ENCODE measurements at regions not wholly inside any gene's neighbourhood (a gene's known extent, or its start where the extent isn't known, plus 50 kb on each side); places are given as distances from the start of the nearest gene placed in this dataset.
A peak's percentile ranks its signal among the peaks of the same experiment; 100 is the strongest.

GRCh38 chr9:94479757-94480156 is 75.1 kb upstream of the PCAT7 start:
- no peak overlapping the region for H3K27ac ChIP-seq (ENCODE audit: low read length, poor library complexity, severe bottlenecking)
- H2BK15ac ChIP-seq (ENCODE audit: low read depth, poor library complexity, severe bottlenecking), result no peak overlapping the region
- H3K4ac ChIP-seq (ENCODE audit: low read depth in 1 of 2, low read length in 2 of 2), result no peak overlapping the region
- no peak overlapping the region for H3K14ac ChIP-seq (ENCODE audit: low read length in 2 of 2)
- no peaks in the 10 kb centered on the region for H3K36me3 ChIP-seq (ENCODE audit: control insufficient read depth in 1 of 2, insufficient read depth in 2 of 2, low read depth in 1 of 2, low read length in 2 of 2)
- H4K91ac ChIP-seq (ENCODE audit: low read length), result no peak overlapping the region
- H3K9me3 ChIP-seq (ENCODE audit: control insufficient read depth, low read length), result peaks cover 10% of the 10 kb centered on the region
- no peaks in the 10 kb centered on the region for H3K79me1 ChIP-seq (replicated peaks; ENCODE audit: low read length, poor library complexity, severe bottlenecking)
- H2AFZ ChIP-seq (ENCODE audit: low read depth, low read length), result no peak overlapping the region
- no peak overlapping the region for H2BK12ac ChIP-seq (ENCODE audit: low read length in 2 of 2)
- no peak overlapping the region for H3K9ac ChIP-seq (ENCODE audit: low read length)
- no peak overlapping the region for H4K8ac ChIP-seq (ENCODE audit: low read length)
- 98% methylated on average over 6 of the region's 9 CpGs for WGBS
- no peaks in the 10 kb centered on the region for H3K4me1 ChIP-seq (ENCODE audit: control insufficient read depth, insufficient read depth, low read depth, low read length)
- no peaks in the 10 kb centered on the region for H3K27me3 ChIP-seq (ENCODE audit: control insufficient read depth in 1 of 2, insufficient read depth in 1 of 2, low read length in 2 of 2)
- no peak overlapping the region for H2AK5ac ChIP-seq (ENCODE audit: low read length, severe bottlenecking)
- H3K18ac ChIP-seq (ENCODE audit: low read depth in 1 of 2, low read length in 2 of 2), result no peak overlapping the region
- DNase-seq, result no peak
- H2BK5ac ChIP-seq (ENCODE audit: low read depth, low read length, poor library complexity, severe bottlenecking), result no peak overlapping the region
- no peak overlapping the region for H3K23ac ChIP-seq (ENCODE audit: low read length in 2 of 2)
- H3K4me3 ChIP-seq (ENCODE audit: insufficient read depth in 1 of 2, low read depth in 1 of 2, low read length in 2 of 2), result no peak overlapping the region
- no peak overlapping the region for H2BK120ac ChIP-seq (ENCODE audit: low read depth, low read length)
- no peak overlapping the region for H3K4me2 ChIP-seq (ENCODE audit: low read length, poor library complexity, severe bottlenecking)

DNA sequence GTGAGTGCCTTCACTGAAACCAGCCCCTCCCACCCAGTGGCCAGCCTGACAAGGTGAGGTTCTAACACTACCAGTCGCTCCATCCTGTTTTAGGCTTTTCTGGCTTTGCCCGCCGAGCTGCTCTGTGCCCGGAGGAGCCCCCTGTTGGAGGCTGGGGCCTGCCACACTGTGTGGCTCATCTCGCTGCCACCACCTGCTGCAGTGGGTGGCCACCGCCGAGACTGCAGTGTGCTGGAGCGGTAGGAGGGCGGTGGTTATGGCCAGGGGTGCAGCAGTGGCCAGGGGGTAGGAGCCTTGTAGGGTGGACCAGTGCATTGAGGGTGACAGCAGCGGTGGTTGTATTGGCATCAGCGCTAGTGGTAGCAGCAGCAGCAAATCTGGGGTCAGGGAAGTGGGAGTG is 74.7 kb upstream of the PCAT7 start:
- no peak overlapping the region for H2BK12ac ChIP-seq (ENCODE audit: low read length in 2 of 2)
- H2BK5ac ChIP-seq (ENCODE audit: low read depth, low read length, poor library complexity, severe bottlenecking), result no peak overlapping the region
- no peak overlapping the region for H2AK5ac ChIP-seq (ENCODE audit: low read length, severe bottlenecking)
- DNase-seq, result no peak
- no peaks in the 10 kb centered on the region for H3K27me3 ChIP-seq (ENCODE audit: control insufficient read depth in 1 of 2, insufficient read depth in 1 of 2, low read length in 2 of 2)
- 92% methylated on average over 11 of the region's 11 CpGs for WGBS
- no peaks in the 10 kb centered on the region for H3K36me3 ChIP-seq (ENCODE audit: control insufficient read depth in 1 of 2, insufficient read depth in 2 of 2, low read depth in 1 of 2, low read length in 2 of 2)
- no peak overlapping the region for H3K9ac ChIP-seq (ENCODE audit: low read length)
- H2BK120ac ChIP-seq (ENCODE audit: low read depth, low read length), result no peak overlapping the region
- no peaks in the 10 kb centered on the region for H3K4me1 ChIP-seq (ENCODE audit: control insufficient read depth, insufficient read depth, low read depth, low read length)
- H3K79me1 ChIP-seq (replicated peaks; ENCODE audit: low read length, poor library complexity, severe bottlenecking), result no peaks in the 10 kb centered on the region
- H3K27ac ChIP-seq (ENCODE audit: low read length, poor library complexity, severe bottlenecking), result no peak overlapping the region
- no peak overlapping the region for H3K4me3 ChIP-seq (ENCODE audit: insufficient read depth in 1 of 2, low read depth in 1 of 2, low read length in 2 of 2)
- no peak overlapping the region for H2BK15ac ChIP-seq (ENCODE audit: low read depth, poor library complexity, severe bottlenecking)
- no peak overlapping the region for H3K14ac ChIP-seq (ENCODE audit: low read length in 2 of 2)
- no peak overlapping the region for H3K23ac ChIP-seq (ENCODE audit: low read length in 2 of 2)
- no peak overlapping the region for H4K91ac ChIP-seq (ENCODE audit: low read length)
- peaks cover 10% of the 10 kb centered on the region for H3K9me3 ChIP-seq (ENCODE audit: control insufficient read depth, low read length)
- H3K4me2 ChIP-seq (ENCODE audit: low read length, poor library complexity, severe bottlenecking), result no peak overlapping the region
- no peak overlapping the region for H3K4ac ChIP-seq (ENCODE audit: low read depth in 1 of 2, low read length in 2 of 2)
- H4K8ac ChIP-seq (ENCODE audit: low read length), result no peak overlapping the region
- no peak overlapping the region for H3K18ac ChIP-seq (ENCODE audit: low read depth in 1 of 2, low read length in 2 of 2)
- H2AFZ ChIP-seq (ENCODE audit: low read depth, low read length), result no peak overlapping the region

DNA sequence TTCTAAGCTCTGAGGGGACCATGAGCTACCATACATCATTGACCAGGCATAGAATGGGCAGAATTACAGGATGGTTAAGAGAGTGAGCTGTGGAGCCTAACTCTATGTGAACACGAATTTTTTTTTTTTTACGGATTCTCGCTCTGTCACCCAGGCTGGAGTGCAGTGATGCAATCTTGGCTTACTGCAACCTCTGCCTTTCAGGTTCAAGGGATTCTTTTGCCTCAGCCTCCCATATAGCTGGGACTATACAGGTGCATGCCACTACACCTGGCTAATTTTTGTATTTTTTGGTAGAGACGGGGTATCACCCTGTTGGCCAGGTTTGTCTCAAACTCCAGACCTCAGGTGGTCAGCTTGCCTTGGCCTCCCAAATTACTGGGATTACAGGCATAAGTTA is 72.8 kb upstream of the PCAT7 start:
- H3K4me3 ChIP-seq (ENCODE audit: insufficient read depth in 1 of 2, low read depth in 1 of 2, low read length in 2 of 2), result no peak overlapping the region
- no peak overlapping the region for H2BK5ac ChIP-seq (ENCODE audit: low read depth, low read length, poor library complexity, severe bottlenecking)
- DNase-seq, result no peak
- no peak overlapping the region for H3K14ac ChIP-seq (ENCODE audit: low read length in 2 of 2)
- H3K23ac ChIP-seq (ENCODE audit: low read length in 2 of 2), result no peak overlapping the region
- no peak overlapping the region for H2BK15ac ChIP-seq (ENCODE audit: low read depth, poor library complexity, severe bottlenecking)
- H3K18ac ChIP-seq (ENCODE audit: low read depth in 1 of 2, low read length in 2 of 2), result no peak overlapping the region
- H3K36me3 ChIP-seq (ENCODE audit: control insufficient read depth in 1 of 2, insufficient read depth in 2 of 2, low read depth in 1 of 2, low read length in 2 of 2), result no peaks in the 10 kb centered on the region
- no peak overlapping the region for H2BK12ac ChIP-seq (ENCODE audit: low read length in 2 of 2)
- H3K4ac ChIP-seq (ENCODE audit: low read depth in 1 of 2, low read length in 2 of 2), result no peak overlapping the region
- no peak overlapping the region for H2AK5ac ChIP-seq (ENCODE audit: low read length, severe bottlenecking)
- no peak overlapping the region for H2AFZ ChIP-seq (ENCODE audit: low read depth, low read length)
- H3K9me3 ChIP-seq (ENCODE audit: control insufficient read depth, low read length), result peaks cover 10% of the 10 kb centered on the region
- H3K27me3 ChIP-seq (ENCODE audit: control insufficient read depth in 1 of 2, insufficient read depth in 1 of 2, low read length in 2 of 2), result no peaks in the 10 kb centered on the region
- H4K91ac ChIP-seq (ENCODE audit: low read length), result no peak overlapping the region
- H3K4me1 ChIP-seq (ENCODE audit: control insufficient read depth, insufficient read depth, low read depth, low read length), result no peaks in the 10 kb centered on the region
- H3K79me1 ChIP-seq (replicated peaks; ENCODE audit: low read length, poor library complexity, severe bottlenecking), result no peaks in the 10 kb centered on the region
- H2BK120ac ChIP-seq (ENCODE audit: low read depth, low read length), result no peak overlapping the region
- H3K9ac ChIP-seq (ENCODE audit: low read length), result no peak overlapping the region
- no peak overlapping the region for H4K8ac ChIP-seq (ENCODE audit: low read length)
- H3K4me2 ChIP-seq (ENCODE audit: low read length, poor library complexity, severe bottlenecking), result no peak overlapping the region
- 90% methylated on average over 4 of the region's 4 CpGs for WGBS
- H3K27ac ChIP-seq (ENCODE audit: low read length, poor library complexity, severe bottlenecking), result no peak overlapping the region

DNA sequence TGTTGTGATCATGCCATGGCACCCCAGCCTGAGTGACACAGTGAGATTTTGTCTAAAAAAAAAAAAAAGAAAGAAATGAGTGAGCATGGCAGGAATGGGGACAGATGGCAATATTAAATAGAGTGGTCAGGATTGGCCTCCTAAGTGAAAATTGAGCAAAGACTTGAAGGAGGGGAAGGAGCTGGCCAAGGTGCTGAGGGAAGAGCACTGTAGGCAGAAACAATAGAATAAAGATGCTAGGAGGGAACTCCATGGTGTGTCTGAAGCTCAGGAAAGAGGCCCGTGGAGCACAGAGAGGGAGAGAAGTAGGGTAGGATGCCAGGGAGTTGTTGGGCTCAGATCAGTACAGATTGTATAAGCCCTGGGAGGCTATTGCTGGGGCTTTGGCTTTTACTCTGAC is 64.4 kb upstream of the PCAT7 start:
- Histone ChIP-seq H3K27ac (ENCODE audit: low read length, poor library complexity, severe bottlenecking) (no peak overlapping the region), H3K9me3 (ENCODE audit: control insufficient read depth, low read length) (no peaks in the 10 kb centered on the region), H4K91ac (ENCODE audit: low read length) (no peak overlapping the region), H2BK15ac (ENCODE audit: low read depth, poor library complexity, severe bottlenecking) (no peak overlapping the region), H2BK12ac (ENCODE audit: low read length in 2 of 2) (no peak overlapping the region), H3K18ac (ENCODE audit: low read depth in 1 of 2, low read length in 2 of 2) (no peak overlapping the region), H2BK5ac (ENCODE audit: low read depth, low read length, poor library complexity, severe bottlenecking) (no peak overlapping the region), H3K23ac (ENCODE audit: low read length in 2 of 2) (no peak overlapping the region), H3K14ac (ENCODE audit: low read length in 2 of 2) (no peak overlapping the region), H3K36me3 (ENCODE audit: control insufficient read depth in 1 of 2, insufficient read depth in 2 of 2, low read depth in 1 of 2, low read length in 2 of 2) (no peaks in the 10 kb centered on the region), H3K4me2 (ENCODE audit: low read length, poor library complexity, severe bottlenecking) (no peak overlapping the region), H2AFZ (ENCODE audit: low read depth, low read length) (no peak overlapping the region), H3K4ac (ENCODE audit: low read depth in 1 of 2, low read length in 2 of 2) (no peak overlapping the region), H3K27me3 (ENCODE audit: control insufficient read depth in 1 of 2, insufficient read depth in 1 of 2, low read length in 2 of 2) (no peaks in the 10 kb centered on the region), H3K9ac (ENCODE audit: low read length) (no peak overlapping the region), H2BK120ac (ENCODE audit: low read depth, low read length) (no peak overlapping the region), H3K4me3 (ENCODE audit: insufficient read depth in 1 of 2, low read depth in 1 of 2, low read length in 2 of 2) (no peak overlapping the region), H3K4me1 (ENCODE audit: control insufficient read depth, insufficient read depth, low read depth, low read length) (no peaks in the 10 kb centered on the region), H4K8ac (ENCODE audit: low read length) (no peak overlapping the region), H2AK5ac (ENCODE audit: low read length, severe bottlenecking) (no peak overlapping the region), H3K79me1 (replicated peaks; ENCODE audit: low read length, poor library complexity, severe bottlenecking) (no peaks in the 10 kb centered on the region)
- WGBS, result 84% methylated on average over 1 of the region's 1 CpG
- peak; percentile 8 for DNase-seq
